Ectodermal cell (in vitro differentiated cells): ENCODE measurements at regions not wholly inside any gene's neighbourhood (a gene's known extent, or its start where the extent isn't known, plus 50 kb on each side); places are given as distances from the start of the nearest gene placed in this dataset.

Source experiments
- H3K27ac ChIP-seq: 2 replicates; pipeline ENCODE4 v1.7.0; 2013; ENCODE audit warnings: mild to moderate bottlenecking, low read depth, low read length; ENCODE audit not compliant: insufficient read depth, poor library complexity, severe bottlenecking
- H3K27me3 ChIP-seq: 2 replicates; pipeline ENCODE4 v1.7.0; 2013; ENCODE audit warnings: mild to moderate bottlenecking, low read length; ENCODE audit not compliant: insufficient read depth, control insufficient read depth, poor library complexity, severe bottlenecking
- H3K36me3 ChIP-seq: one replicate; pipeline ENCODE4 v1.7.0; 2013; ENCODE audit warnings: low read length; ENCODE audit not compliant: control insufficient read depth, insufficient read depth
- H3K4me1 ChIP-seq: one replicate; pipeline ENCODE4 v1.7.0; 2013; ENCODE audit warnings: low read length; ENCODE audit not compliant: control insufficient read depth, insufficient read depth
- H3K4me3 ChIP-seq: 2 replicates; pipeline ENCODE4 v1.7.0; 2013; ENCODE audit warnings: low read depth, low read length, control low read depth; ENCODE audit not compliant: insufficient read depth
- H3K9me3 ChIP-seq: 2 replicates; pipeline ENCODE4 v1.7.0; 2013; ENCODE audit warnings: mild to moderate bottlenecking, low read length, moderate library complexity; ENCODE audit not compliant: control insufficient read depth
- WGBS, 2 experiments: methylation state at CpG; one replicate each; pipeline ENCODE4 v1.1.7; 2013; ENCODE audit warnings: missing lambda C conversion rate in 2 of 2; 5-methylcytosine and 5-hydroxymethylcytosine counted together

DNA sequence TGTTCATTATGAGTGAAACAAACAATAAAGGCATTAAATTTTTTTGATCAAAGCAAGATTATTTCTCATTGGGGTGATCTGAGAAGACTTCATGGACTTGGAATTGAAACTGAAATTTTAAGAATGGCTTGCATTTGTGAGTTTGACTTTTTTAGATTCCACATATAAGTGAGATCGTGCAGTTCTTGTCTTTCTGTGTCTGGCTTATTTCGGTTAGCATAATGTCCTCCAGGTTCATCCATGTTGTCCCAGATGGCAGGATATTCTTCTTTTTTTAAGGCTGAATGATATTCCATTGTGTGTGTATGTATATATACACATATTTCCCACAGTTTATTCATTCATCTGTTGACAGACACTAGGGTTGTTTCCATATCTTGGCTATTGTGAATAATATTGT is 716.5 kb downstream of the PRELID2 start:
- Histone ChIP-seq H3K4me1 (no peaks in the 10 kb centered on the region), H3K27me3 (no peaks in the 10 kb centered on the region), H3K4me3 (no peak overlapping the region), H3K9me3 (no peaks in the 10 kb centered on the region), H3K36me3 (no peaks in the 10 kb centered on the region), H3K27ac (no peak overlapping the region)
- WGBS, 2 experiments: 89 to 90% methylated on average over 2 of the region's 2 CpGs

DNA sequence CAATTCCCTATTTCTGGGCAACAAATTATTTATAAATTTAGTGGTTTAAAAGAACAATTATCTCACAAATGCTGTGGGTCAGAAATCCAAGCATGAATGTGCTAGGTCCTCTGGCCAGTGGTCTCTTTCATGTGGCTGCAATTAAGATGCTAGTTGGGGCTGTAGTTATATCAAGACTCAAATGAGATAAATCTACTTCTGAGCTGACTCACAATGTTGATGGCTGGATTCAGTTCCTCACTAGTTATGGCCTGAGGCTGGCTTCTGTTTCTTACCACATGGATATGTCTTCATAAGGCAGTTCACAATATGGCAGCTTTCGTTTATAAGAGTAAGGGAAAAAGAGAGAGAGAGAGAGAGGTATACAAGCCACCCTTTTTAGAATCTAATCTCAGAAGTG is 717.0 kb downstream of the PRELID2 start:
- WGBS, 2 experiments: 100% methylated on average over 1 of the region's 1 CpG; no CpG with 5 or more reads in 1 of the 2 experiments
- Histone ChIP-seq H3K4me1 (no peaks in the 10 kb centered on the region), H3K4me3 (no peak overlapping the region), H3K27ac (no peak overlapping the region), H3K9me3 (no peaks in the 10 kb centered on the region), H3K27me3 (no peaks in the 10 kb centered on the region), H3K36me3 (no peaks in the 10 kb centered on the region)

DNA sequence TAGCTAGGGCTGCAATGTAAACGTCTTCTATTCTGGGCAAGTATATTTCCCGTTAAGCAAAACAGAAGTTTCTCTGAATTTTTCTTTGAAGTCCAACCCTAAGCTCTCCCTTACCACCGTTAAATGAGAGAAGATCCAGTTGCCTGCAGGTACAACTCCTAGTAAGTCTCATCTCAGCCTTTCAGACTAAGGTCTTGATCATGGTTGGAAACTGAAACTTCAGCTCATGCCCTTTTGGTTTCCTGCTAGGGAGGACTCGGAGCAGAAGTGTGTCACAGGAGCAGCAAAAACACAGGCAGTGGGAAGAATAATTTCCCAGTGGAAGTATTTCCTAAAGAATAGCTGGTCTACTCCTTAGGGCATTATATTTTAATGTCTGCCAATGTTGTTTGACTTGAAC is 717.9 kb downstream of the PRELID2 start:
- 91 to 95% methylated on average over 4 of the region's 4 CpGs for WGBS, 2 experiments
- Histone ChIP-seq H3K9me3 (no peaks in the 10 kb centered on the region), H3K4me1 (no peaks in the 10 kb centered on the region), H3K36me3 (no peaks in the 10 kb centered on the region), H3K4me3 (no peak overlapping the region), H3K27ac (no peak overlapping the region), H3K27me3 (no peaks in the 10 kb centered on the region)

DNA sequence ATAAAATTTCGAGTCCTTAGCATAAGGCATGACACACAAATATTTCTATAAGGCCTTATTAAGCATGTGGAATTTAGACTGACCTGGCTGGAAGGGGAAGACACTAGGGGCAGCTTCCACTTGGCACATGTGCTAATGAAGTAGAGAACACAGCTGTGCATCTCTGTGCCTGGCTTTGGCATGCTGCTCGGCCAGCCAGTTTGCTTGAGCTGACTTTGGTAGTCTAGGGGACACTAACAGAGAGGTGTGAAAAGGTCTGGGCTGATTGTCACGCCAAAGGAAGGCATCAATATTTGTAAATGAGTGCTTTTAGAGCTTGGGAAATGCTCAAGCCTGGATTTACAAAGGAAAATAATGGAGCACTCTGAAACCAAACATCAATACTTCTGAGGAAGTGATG is 723.7 kb downstream of the PRELID2 start:
- H3K9me3 ChIP-seq: no peaks in the 10 kb centered on the region
- 80 to 88% methylated on average over 2 to 3 of the region's 3 CpGs for WGBS, 2 experiments
- no peaks in the 10 kb centered on the region for H3K4me1 ChIP-seq

DNA sequence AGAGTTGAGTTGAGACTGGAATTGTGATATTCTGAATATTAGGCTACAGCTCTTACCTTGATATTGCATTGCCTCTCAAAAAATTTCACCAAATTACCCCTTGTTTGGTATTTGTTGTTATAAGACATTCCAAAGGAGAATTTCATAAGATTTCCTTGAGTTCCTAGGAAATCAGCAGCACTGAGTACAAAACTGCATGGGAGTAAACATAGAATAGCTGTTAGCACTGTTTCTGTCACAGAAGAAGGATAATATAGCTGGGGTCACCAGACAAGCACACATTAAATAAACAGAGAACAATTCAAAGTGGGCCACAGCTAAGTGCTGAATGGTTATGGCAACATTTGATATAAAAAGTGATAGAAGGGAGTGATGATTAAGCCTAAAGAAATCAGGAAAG is 724.3 kb downstream of the PRELID2 start:
- Histone ChIP-seq H3K27ac (no peak overlapping the region), H3K27me3 (no peaks in the 10 kb centered on the region), H3K36me3 (no peaks in the 10 kb centered on the region), H3K4me1 (no peaks in the 10 kb centered on the region), H3K9me3 (no peaks in the 10 kb centered on the region), H3K4me3 (no peak overlapping the region)

More for the DNA sequence above, 723.7 kb downstream of the PRELID2 start:
- H3K4me3 ChIP-seq: no peak overlapping the region
- no peaks in the 10 kb centered on the region for H3K36me3 ChIP-seq
- H3K27me3 ChIP-seq: no peaks in the 10 kb centered on the region
- H3K27ac ChIP-seq: no peak overlapping the region

DNA sequence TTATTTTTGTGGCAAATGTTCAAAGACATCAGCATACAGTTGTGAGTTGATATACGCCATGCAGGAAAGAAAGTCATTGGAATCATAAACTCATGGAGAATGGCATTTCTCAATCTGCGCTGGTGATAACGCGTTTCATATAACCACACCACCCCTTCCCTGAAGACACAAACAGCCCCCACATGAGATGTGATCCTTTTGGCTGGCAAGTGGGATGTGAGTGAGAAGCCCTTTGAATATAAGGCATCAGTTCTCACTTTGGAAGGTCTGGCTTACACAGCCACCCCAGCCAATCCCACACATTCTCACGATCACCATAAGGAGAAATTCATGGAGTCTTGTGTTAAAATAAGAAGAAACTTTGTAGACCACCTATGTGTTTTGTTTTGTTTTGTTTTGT is 725.0 kb downstream of the PRELID2 start:
- H3K9me3 ChIP-seq: no peaks in the 10 kb centered on the region
- no peak overlapping the region for H3K4me3 ChIP-seq
- H3K27me3 ChIP-seq: no peaks in the 10 kb centered on the region
- 95 to 100% methylated on average over 1 to 5 of the region's 5 CpGs for WGBS, 2 experiments
- H3K36me3 ChIP-seq: no peaks in the 10 kb centered on the region
- H3K27ac ChIP-seq: no peak overlapping the region
- no peaks in the 10 kb centered on the region for H3K4me1 ChIP-seq

DNA sequence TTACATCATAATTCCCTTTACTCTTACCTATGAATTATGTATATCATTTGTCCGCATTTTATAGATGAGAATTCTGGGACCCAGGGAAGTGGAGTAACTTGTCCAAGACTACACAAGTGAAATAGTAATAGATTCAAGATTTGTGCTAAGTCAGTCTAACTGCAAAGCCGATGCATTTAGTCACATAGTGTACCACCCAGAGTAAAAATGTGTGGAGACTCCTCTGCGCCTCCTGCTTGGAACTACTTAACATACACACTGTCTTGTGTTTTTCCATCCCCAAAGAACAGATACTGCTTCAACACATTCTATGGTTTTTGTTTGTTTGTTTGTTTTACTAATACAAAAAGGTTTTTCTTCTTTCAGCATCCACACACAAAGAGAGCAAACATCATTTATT is 729.8 kb downstream of the PRELID2 start:
- H3K4me1 ChIP-seq: no peaks in the 10 kb centered on the region
- H3K27ac ChIP-seq: no peak overlapping the region
- no peaks in the 10 kb centered on the region for H3K36me3 ChIP-seq
- WGBS, 2 experiments: 93 to 97% methylated on average over 3 of the region's 3 CpGs
- no peaks in the 10 kb centered on the region for H3K9me3 ChIP-seq
- no peaks in the 10 kb centered on the region for H3K27me3 ChIP-seq
- no peak overlapping the region for H3K4me3 ChIP-seq

DNA sequence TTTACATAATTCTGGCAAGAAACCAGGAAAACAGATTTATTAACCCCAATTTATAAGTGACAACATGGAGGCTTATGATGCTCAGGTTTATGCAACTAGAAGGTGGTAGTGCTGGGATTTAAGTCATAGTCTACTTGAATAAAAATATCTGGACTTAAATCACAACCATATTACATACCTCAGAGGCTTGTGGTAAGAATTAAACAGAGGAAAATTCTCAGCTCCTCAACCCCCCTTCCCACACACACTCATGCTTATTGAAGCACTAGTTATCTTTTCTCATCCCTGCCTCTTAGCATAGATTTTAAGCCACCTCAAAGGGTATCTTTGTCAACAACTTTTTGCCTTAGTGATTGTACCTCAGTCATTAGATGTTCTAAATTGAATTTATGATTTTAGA is 731.0 kb downstream of the PRELID2 start:
- H3K27me3 ChIP-seq: no peaks in the 10 kb centered on the region
- H3K4me3 ChIP-seq: no peak overlapping the region
- no peak overlapping the region for H3K27ac ChIP-seq
- no peaks in the 10 kb centered on the region for H3K36me3 ChIP-seq
- no peaks in the 10 kb centered on the region for H3K9me3 ChIP-seq
- no peaks in the 10 kb centered on the region for H3K4me1 ChIP-seq

DNA sequence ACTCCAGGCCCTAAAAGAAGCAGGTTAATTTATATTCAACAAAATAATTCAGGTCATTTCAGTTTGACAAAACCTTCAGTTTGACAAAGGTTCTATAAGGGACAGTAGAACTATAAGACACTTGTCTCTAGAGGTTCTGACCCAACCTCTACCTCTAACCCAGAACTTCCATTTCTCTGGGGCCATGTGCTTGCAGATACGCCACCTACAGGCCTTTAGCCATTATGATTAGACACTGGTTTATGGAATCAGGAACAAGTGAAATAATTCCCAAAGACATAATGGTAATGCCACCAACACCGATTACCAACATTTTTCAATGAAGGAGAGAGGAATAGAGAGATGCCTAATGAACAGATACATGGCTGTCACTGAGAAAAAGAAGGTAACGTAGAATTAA is 733.9 kb downstream of the PRELID2 start:
- WGBS, 2 experiments: 92 to 94% methylated on average over 1 to 3 of the region's 3 CpGs
- H3K4me3 ChIP-seq: no peak overlapping the region
- H3K36me3 ChIP-seq: no peaks in the 10 kb centered on the region
- H3K9me3 ChIP-seq: no peaks in the 10 kb centered on the region
- no peak overlapping the region for H3K27ac ChIP-seq
- no peaks in the 10 kb centered on the region for H3K27me3 ChIP-seq
- H3K4me1 ChIP-seq: no peaks in the 10 kb centered on the region

DNA sequence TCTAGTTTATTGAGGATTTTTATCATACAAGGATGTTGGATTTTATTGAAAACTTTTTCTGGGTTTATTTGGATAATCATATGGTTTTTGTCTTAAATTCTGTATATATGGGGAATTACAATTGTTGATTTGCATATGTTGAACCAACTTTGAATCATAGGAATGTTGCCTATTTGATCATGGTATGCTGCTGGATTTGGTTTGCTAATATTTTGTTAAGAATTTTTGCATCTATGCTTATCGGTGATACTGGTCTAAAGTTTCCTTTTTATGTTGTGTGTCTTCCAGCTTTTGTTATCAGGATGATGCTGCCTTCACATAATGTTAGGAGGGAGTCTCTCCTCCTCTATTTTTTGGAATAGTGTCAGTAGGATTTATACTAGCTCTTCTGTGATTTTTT is 745.0 kb downstream of the PRELID2 start:
- no peaks in the 10 kb centered on the region for H3K27me3 ChIP-seq
- no peaks in the 10 kb centered on the region for H3K36me3 ChIP-seq
- no peak overlapping the region for H3K27ac ChIP-seq
- WGBS, 2 experiments: 95 to 96% methylated on average over 1 of the region's 1 CpG
- no peak overlapping the region for H3K4me3 ChIP-seq
- H3K9me3 ChIP-seq: no peaks in the 10 kb centered on the region
- no peaks in the 10 kb centered on the region for H3K4me1 ChIP-seq

DNA sequence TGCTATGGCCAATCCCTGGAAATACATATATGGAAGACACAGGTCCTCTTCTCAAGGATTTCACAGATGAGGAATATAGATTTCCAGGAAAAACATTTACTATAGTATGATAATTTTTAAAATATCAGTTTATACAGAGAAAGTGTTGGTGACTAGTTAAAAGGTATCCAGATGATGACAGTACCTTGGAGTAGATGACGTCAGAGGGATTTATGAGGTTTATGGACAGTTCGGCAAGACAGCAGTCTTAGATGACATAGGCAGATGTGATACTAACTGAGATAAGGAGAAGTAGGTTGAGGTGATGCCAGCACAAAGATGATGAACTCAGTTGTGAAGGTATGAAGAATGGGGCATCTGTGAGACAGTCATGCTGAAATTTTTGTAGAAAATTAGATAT is 750.3 kb downstream of the PRELID2 start:
- no peaks in the 10 kb centered on the region for H3K9me3 ChIP-seq
- no peaks in the 10 kb centered on the region for H3K36me3 ChIP-seq
- no peaks in the 10 kb centered on the region for H3K4me1 ChIP-seq
- H3K27me3 ChIP-seq: no peaks in the 10 kb centered on the region
- WGBS, 2 experiments: 94 to 95% methylated on average over 2 of the region's 2 CpGs
- no peak overlapping the region for H3K4me3 ChIP-seq
- no peak overlapping the region for H3K27ac ChIP-seq
